ENCODE measurements at regions not wholly inside any gene's neighbourhood (a gene's known extent, or its start where the extent isn't known, plus 50 kb on each side); places are given as distances from the start of the nearest gene placed in this dataset.

GRCh38 chrX:39201305-39201990, 400.2 kb downstream of the MID1IP1 start:
- TF ChIP-seq CTCF (IDR thresholded peaks at IDR 0.05) (no peak), POLR2A (IDR thresholded peaks at IDR 0.05) (no peak)
